HEK293 (cell line): ENCODE measurements at regions not wholly inside any gene's neighbourhood (a gene's known extent, or its start where the extent isn't known, plus 50 kb on each side); places are given as distances from the start of the nearest gene placed in this dataset.

Experiments used
- ELK4 ChIP-seq: IDR thresholded peaks from 2 replicates; pipeline ENCODE4 v1.6.1; 2011; ENCODE audit warnings: mild to moderate bottlenecking, low read depth, low read length, borderline replicate concordance
- ZNF114 ChIP-seq: fragments of 450-650 bp; formaldehyde crosslinking; IDR thresholded peaks from 2 replicates; pipeline ENCODE4 v1.5.0; 2017; ENCODE audit warnings: missing biosample characterization, missing genetic modification characterization
- ZNF26 ChIP-seq: fragments of 450-650 bp; formaldehyde crosslinking; IDR thresholded peaks from 2 replicates; pipeline ENCODE4 v1.5.1; 2016; ENCODE audit warnings: missing biosample characterization, missing genetic modification characterization
- TF ChIP-seq, protein P1 (sequence below): fragments of 450-650 bp; formaldehyde crosslinking; IDR thresholded peaks from 2 replicates; pipeline ENCODE4 v1.5.1; 2016; ENCODE audit warnings: missing biosample characterization, missing genetic modification characterization

- TF ChIP-seq, protein P1, sequence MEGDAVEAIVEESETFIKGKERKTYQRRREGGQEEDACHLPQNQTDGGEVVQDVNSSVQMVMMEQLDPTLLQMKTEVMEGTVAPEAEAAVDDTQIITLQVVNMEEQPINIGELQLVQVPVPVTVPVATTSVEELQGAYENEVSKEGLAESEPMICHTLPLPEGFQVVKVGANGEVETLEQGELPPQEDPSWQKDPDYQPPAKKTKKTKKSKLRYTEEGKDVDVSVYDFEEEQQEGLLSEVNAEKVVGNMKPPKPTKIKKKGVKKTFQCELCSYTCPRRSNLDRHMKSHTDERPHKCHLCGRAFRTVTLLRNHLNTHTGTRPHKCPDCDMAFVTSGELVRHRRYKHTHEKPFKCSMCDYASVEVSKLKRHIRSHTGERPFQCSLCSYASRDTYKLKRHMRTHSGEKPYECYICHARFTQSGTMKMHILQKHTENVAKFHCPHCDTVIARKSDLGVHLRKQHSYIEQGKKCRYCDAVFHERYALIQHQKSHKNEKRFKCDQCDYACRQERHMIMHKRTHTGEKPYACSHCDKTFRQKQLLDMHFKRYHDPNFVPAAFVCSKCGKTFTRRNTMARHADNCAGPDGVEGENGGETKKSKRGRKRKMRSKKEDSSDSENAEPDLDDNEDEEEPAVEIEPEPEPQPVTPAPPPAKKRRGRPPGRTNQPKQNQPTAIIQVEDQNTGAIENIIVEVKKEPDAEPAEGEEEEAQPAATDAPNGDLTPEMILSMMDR (tag by site-specific recombination) = no peak
- TF ChIP-seq ELK4 (no peak), ZNF26 (no peak), ZNF114 (no peak)
Measured at GRCh38 chr1:191734321-191734720, 423.9 kb upstream of the RGS18 start.
